Hippocampal formation (tissue), 2 donors: ENCODE measurements at regions not wholly inside any gene's neighbourhood (a gene's known extent, or its start where the extent isn't known, plus 50 kb on each side); places are given as distances from the start of the nearest gene placed in this dataset.
"Not testable (repeated sequence)": the region's sequence is repeated elsewhere in the genome, so short reads cannot be mapped to it uniquely, and the experiment has no call there.

ENCODE experiments used
- DNase-seq, 2 donors: peaks; one replicate each; lab custom pipeline; 2025; lab: John Stamatoyannopoulos, UW

DNA sequence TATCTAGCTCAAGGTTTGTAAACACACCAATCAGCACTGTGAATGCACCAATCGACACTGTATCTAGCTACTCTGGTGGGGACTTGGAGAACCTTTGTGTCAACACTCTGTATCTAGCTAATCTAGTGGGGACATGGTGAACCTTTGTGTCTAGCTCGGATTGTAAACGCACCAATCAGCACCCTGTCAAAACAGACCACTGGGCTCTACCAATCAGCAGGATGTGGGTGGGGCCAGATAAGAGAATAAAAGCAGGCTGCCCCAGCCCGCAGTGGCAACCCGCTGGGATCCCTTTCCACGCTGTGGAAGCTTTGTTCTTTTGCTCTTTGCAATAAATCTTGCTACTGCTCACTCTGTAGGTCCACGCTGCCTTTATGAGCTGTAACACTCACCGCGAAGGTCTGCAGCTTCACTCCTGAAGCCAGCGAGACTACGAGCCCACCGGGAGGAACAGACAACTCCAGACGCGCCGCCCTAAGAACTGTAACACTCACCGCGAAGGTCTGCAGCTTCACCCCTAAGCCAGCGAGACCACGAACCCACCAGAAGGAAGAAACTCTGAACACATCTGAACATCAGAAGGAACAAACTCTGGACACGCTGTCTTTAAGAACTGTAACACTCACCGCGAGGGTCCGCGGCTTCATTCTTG, 128.5 kb downstream of the MRPL14 start:
- DNase-seq, result not testable (repeated sequence)

DNA sequence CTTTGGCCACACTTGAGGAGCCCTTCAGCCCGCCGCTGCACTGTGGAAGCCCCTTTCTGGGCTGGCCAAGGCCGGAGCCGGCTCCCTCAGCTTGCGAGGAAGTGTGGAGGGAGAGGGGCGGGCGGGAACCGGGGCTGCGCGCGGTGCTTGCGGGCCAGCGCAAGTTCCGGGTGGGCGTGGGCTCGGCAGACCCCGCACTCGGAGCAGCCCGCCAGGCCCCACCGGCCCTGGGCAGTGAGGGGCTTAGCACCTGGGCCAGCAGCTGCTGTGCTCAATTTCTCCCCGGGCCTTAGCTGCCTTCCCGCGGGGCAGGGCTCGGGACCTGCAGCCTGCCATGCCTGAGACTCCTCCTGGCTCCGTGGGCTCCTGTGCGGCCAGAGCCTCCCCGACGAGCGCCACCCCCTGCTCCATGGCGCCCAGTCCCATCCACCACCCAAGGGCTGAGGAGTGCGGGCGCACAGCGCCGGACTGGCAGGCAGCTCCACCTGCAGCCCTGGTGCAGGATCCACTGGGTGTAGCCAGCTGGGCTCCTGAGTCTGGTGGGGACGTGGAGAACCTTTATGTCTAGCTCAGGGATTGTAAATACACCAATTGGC, 129.2 kb downstream of the MRPL14 start:
- DNase-seq, result not testable (repeated sequence)

DNA sequence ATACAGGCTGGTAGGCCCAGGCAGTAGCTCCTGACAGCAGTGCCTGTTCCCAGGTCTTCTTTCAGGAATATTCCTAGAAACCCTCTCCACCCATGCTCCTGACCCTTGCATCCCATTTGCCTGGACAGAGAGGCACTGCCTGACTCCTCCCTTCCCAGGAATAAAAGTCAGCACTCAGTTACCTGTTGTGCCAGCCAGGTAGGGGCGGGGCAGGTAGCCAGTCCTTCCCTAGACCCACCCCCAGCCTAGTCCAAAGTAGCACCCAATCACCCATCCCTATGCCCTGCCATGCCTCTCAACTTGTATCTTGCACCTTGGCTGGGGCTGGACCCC, 129.9 kb downstream of the MRPL14 start:
- no peak for DNase-seq

DNA sequence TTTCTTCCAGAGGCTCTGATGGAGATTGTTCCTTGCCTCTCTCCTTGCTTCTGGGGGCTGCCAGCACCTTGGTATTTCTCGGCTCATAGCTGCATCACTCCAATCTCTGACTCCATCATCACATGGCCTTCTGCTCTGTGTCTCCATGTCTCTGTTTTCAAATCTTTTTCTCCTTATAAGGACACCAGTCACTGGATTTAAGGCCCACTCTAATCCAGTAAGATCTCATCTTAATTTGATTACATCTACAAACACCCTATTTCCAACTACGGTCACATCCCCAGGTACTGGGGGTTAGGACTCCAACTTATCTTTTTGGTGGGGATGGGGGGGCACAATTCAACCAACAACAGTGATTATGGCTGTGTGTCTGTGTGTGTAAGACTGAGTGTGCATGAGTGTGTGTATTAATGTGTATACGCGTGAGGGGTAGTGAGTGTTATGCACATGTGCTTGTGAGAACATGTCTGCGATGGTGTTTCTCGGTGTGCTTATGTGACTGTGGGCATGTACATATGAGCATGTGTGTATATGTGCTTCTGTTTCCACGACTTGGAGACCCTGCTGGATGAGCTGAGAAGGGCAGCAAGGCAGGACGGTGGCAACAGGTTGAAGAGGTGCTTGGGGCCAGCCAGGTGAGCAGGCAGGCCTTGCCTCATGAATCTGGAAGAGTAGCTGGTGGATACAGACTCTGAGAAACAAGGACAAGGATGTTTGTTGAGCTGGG, 130.5 kb downstream of the MRPL14 start:
- no peak for DNase-seq

DNA sequence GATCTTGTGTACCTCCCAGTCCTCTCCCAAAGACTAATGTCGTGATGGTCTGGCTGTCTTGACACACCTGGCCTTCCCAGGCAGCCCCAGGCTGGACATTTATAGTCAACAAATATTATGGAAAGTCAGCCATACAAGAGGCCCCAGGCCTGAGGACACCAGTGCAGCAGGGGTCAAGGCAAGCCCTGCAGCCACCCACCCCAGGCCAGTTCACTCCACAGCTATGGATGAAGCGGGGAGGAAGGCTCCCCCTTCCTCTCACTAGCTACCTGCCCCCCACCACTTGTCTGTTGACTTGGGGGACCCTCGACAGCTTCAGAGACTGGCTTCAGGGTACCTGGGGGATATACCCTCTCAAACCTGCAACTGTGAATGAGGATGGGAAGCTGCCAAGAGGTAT, 132.1 kb downstream of the MRPL14 start:
- DNase-seq, result no peak

DNA sequence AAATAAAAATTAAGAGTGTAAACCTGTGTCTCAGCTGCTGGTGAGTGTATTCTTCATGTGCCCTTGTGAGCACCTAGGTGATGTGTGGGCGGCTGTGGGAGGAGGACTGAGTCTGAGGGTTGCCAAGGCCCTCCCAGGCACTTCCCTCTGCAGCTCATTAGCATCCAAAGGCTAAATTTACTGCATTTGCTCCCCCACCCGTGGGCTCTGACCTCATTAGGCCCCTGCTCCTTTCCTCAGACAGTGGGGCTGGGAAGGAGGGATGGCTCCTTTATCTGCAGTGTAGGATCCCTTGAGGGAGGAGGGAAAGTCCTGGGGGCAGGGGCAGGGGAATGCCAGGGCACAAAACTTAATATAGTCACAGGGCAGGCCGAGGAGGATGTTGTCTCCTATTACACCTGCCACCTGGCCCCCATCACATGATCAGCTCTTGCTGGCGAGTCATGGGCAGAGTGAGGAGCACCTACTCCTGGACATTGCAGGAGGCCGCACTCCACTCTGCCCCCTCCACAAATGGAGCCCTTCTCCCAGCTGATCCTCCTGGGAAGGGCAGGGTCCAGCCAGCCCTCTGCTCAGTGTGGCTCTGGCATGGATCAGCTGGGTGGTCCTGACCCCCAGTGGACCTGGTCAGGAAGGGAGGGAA, 133.2 kb downstream of the MRPL14 start:
- DNase-seq, result no peak

DNA sequence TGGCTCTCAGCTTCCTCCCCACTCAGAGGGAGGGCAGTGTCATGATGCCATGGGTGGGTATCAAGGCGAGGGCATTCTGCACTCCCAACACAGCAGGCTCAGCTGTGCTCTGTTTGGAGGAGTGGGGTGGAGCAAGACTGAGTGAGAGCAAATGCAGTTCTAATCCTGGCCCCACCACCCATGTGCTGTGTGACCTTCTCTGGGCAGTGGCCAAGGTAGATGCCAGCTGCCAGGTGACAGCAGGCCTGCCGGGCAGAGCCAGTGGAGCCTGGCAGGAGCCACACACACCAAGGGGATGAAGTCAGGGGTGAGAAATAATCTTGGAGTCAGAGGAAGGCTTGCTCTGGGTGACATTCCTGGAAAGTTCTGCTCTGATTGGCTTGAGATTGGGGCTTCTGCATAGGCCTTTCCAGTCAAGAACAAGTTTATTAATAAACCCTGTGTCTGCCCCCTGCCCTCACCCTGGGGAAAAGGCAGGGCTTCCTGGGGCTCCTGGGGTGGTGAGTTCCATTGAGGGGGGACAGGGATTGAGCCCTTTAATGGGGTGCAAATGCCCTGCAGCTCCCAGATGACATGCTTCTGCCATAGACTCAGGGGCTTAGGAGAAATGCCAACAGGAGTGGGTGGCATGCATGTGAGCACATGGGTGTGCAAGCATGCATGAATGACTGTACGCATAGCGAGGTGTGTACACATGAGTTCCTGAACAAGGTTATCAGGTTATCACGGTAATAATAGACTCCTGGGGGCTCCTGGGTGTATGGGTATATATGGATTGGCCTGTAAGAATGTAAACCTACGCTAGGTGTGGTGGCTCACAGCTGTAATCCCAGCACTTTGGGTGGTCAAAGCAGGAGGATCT, 134.2 kb downstream of the MRPL14 start:
- DNase-seq, result no peak

DNA sequence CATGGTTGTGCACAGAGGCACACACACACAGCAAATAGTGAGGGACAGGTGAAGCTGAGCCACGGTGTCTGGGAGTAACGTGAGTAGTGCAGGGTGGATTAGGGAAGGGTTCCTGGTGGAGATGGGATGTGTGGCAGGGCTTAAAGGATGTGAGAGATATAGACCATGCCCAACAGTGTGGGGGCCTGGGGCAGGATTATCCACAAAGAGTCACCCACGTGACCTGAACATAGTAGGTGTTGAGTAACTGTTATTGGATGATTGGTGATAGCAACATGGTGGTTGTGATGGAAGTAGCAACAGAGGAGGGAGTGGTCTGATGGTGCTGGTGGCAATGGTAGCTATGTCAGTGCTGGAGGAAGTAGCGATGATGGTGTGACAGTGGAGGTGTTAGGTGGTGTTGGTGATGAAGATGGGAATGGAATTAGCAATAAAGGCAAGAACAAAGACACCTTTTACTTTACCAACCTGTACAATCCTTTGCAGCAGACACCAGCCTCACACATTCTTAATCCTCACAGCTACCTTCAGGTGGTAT, 135.1 kb downstream of the MRPL14 start:
- DNase-seq, result no peak

DNA sequence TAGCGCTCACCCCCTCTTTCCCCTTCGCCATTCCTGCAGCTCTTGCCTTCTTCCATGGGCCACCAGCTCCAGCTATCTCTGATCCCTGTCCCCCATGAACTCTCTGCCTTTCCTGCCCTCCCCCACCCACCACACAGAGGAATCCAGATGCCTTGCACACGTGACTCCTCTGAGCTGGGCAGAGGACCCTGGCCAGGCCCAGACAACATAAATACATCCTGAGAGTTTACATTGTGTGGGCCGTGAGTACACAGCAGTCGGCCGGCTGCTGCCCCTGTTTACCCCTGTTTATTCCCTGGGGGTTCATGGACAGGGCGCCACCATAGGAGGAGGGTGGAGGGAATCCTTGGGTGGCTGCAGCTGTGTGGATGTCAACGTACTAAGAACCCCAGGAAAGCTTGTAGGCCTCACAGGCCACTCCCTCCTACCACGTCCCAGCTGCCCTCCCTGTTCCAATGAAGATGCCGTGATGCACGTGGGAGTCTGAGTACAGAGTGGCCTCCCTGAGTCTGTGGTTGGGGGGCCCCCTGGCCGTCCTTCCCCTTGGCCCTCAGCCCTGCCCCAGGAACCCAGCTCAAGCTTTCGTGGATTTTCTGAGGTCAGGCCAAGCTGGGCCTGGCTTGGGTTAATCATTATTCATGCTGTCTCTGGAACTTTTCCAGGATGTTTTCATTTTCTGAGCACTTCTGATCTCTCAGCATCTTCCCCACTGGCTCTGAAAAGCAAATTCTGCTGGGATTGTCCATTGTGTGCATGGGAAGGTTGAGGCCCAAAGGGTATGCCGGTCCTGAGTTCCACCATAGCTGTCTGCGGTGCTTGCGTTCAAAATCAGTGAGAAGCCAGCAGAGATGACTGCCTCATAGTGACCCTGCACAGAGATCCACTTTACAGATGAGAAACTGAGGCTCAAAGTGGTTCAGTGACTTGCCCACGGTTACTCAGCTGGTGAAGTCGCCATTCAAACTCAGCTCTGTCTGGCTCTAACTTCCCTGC, 136.3 kb downstream of the MRPL14 start:
- DNase-seq, result no peak

DNA sequence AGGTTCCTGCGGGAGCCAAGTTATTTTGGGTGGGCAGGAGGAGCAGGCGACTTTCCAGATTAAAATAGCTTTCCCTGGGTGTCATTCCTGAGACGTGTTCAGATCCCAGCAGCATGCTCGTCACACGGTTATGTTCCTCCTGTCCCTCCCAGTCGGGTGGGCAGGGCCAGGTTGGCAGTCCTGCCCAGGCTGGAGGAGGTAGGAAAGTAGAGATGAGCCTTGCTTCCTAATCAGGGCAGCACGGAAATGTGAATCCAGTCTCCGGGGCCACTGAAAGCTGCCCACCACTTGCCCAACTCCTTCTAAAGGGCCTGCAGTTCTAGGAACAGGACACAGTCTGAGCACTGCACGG, 137.0 kb downstream of the MRPL14 start:
- DNase-seq, result no peak

DNA sequence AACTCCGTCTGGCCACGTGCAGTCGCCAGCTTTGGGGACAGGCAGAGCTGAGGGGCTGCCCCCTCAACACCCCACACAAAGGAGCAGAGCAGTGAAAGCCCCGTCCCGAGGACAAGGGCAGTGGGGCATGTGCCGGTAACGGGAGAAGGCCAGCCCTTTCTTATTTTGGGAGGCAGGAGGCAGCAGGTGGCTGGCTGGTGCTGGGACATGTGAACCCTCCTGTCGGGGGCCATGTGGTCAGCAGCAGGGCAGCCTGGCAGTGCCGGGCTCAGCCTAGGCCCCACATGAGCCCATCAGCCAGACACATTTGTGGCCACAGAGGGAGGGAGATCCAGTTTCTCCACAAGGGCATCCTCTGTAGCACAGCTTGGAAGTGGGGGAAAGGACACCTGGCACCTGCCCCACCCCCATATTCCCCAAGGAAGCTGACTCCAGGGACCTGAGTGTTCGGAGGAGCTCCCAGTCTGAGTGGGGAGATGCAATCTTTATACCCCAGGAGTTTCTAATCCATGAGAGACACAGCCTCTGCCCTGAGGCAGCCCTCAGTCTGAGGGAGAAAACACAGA, 137.6 kb downstream of the MRPL14 start:
- no peak for DNase-seq

DNA sequence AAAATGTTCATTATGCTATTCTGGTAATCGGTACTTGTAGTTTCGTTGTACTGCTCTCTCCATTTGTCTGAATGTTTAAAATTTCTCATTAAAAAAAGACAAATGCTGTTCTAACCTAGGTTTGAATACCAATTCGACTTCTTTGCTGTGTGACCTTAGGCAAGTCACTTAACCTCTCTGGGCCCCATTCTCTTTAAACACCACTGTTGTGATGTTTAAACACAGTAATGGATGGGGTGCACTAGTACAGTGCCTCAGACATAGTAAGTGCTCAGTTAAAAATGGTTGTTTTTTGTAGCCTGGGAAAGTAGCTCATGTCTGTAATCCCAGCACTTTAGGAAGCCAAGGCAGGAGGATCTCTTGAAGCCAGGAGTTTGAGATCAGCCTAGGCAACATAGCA, 138.5 kb downstream of the MRPL14 start:
- DNase-seq, result no peak

DNA sequence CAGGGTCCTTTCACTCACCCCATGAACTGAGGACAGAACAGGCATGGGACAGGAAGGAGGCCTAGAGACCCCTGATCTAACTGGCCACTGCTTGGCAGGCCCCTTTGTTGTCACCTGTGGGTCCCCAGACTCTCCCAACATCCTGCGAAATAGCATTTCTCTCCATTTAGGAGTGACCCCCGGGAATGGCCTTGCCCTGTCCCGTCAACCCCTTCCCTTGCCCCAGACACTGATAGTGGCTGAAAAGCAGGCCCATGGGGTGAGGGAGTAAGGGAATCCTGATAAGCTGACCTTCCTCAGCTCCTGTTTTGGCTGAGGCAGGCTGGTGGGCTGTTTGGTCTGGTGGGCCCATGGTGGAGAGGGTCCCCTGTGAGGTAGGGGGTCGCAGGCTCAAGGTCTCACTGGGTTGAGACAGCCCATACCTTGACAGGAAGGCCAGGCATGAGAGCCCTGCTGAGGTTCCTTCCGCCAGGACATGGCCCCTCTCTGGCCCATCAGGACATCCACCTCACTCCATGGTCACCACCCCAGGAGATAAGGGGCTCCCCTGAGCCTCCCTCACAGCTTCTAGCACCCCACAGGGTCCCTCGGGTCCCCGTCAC, 139.3 kb downstream of the MRPL14 start:
- DNase-seq, result no peak

DNA sequence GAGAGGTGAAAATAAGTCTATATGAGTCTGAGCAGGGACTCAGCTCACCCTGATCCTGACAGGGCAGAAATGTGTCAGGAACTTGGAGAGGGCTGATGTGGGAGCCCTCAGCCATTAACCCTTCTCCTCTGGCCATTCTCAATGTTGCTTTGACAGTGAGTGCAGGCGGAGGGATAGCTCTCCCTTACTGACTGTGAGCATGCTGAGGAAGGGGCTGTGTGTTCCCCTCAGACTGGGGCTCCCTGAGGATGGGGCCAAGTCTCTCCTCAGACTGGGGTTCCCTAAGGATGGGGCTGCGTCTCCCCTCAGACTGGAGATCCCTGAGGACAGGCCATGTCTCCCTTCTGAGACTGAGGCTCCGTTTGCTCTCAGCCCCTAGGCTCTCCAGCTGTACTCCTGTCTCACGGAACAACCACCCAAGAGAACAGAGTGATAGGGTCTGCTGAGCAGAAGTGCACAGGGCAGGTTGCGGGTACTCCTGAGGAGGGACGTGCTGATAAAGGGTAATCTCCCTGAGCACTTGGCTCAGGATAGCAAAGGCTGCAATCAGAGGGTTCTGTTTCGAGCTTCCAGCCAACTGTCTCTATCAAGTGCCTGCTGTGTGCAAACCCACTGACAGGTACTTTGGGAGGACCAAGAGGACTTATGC, 141.0 kb downstream of the MRPL14 start:
- no peak for DNase-seq

DNA sequence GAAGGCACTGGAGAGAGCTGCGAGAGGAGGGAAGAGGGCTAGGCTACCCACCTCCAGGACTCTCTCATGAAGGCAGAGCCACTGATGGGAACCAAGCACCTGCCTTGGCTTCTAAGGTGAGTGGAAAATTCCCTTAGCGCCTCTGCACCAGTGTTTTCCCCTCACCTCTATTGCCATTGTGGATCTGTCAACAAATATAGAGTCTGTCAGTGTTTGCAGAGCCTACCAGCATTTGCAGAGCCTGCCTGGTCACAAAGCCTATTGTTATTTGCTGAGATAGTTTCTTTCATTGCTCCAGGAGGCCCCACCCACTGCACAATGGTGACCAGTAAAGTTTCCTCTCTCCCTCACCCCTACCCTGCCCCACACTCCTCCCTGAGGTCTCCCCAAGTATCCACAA, 141.9 kb downstream of the MRPL14 start:
- no peak for DNase-seq

DNA sequence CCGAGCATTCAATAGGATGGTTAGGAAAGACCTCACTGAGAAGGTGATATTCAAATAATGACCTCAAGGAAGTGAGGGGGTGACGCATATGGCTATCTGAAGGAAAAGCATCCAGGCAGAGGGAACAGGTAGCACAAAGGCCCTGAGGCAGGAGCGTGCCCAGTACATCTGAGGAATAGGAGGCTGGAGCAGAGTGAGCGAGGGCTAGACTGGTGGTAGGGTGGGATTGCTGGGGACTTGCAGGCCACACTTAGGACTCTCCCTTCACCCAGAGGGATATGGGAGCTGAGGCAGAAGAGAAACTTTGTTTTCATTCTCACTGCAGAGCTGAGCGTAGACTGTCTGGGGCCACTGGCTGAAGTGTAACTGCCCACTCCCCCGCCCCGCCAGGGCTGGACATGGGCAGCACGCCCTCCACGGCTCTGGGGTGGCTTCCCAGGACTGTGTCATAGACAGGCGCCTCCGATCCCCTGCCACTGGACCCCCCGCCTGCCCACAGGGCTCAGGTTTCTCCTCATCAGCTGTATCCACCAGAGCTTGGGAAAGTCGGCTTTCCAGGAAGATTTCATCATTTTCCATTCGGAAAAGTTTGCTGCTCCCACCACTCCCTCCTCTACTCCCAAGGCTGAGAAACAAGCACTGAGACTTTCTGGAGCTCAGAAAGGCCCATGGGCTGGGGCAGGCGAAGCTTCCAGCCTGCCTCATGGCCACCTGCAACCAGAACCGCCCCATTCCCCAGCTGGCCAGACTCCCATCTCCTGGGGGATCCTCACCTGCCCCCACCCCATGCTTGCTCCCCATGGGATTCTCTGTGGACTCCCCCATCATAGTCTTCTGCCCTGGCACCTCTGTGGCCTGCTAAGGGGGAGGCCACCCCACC, 142.6 kb downstream of the MRPL14 start:
- DNase-seq, result no peak

DNA sequence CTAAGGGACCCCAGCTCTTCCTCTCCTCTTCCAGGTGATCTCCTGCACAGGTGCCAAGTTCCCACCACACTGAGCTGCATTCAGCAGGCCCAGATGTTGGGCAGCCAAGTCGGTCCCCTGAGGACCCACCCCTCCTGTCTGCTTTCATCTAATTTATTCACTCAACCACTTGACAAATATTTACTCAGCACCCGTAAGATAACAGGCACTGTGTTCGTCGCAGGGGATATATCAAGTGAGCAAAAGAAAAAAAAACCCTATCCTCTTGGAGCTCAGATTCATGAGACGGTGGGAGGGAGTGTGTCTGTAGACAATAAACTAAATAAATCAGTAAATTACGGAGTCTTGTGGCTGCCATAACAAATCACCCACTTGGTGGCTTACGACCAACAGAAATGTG, 143.6 kb downstream of the MRPL14 start:
- DNase-seq, result no peak

DNA sequence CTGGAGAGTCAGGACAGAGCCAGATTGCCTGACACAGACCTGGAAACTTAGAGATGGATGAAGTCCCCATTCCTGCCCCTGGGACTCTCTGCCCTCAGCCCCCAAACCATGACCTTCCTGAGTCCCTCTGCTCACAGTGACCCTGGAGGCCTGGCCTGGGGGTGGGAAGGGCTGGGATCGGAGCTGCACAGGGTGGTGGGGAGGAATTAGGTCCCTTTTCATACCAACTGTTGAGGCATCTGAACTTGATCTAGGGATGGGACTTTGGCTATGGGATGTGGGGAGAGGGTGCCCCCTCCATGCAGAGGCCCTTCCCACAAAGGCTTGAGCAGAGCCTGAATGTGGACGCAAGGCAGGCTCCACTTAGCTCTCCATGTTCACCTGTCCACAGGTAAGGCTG, 144.1 kb downstream of the MRPL14 start:
- no peak for DNase-seq
